Calu3 (cell line): ENCODE measurements at regions not wholly inside any gene's neighbourhood (a gene's known extent, or its start where the extent isn't known, plus 50 kb on each side); places are given as distances from the start of the nearest gene placed in this dataset.
"Not testable (repeated sequence)": the region's sequence is repeated elsewhere in the genome, so short reads cannot be mapped to it uniquely, and the experiment has no call there.

ENCODE experiments used
- BruUV-seq: library from RNA; stranded (reverse); fragments of 400-500 nt; replicated peaks from 2 replicates; lab custom pipeline; 2021; lab: Mats Ljungman, UMichigan
- CTCF ChIA-PET: fragments of 300-600 bp; sonication (Branson Sonifier 250); formaldehyde crosslinking; loops from one replicate; lab custom pipeline; 2022; ENCODE audit warnings: antibody characterized with exemption; lab: Charles Lee
- DNase-seq: peaks from one replicate; pipeline ENCODE4 v3.0.0; 2022
- H3K27ac Mint-ChIP-seq: one replicate; pipeline ENCODE4 v1.8.0; 2022; ENCODE audit warnings: mixed read lengths; ENCODE audit not compliant: unreplicated experiment
- H3K27me3 Mint-ChIP-seq: one replicate; pipeline ENCODE4 v1.8.0; 2022; ENCODE audit warnings: mixed read lengths; ENCODE audit not compliant: unreplicated experiment
- H3K36me3 Mint-ChIP-seq: one replicate; pipeline ENCODE4 v1.8.0; 2022; ENCODE audit warnings: mild to moderate bottlenecking, moderate library complexity, mixed read lengths; ENCODE audit not compliant: insufficient read depth, unreplicated experiment
- H3K4me1 Mint-ChIP-seq: one replicate; pipeline ENCODE4 v1.8.0; 2022; ENCODE audit warnings: mild to moderate bottlenecking, low read depth, mixed read lengths; ENCODE audit not compliant: unreplicated experiment
- H3K4me3 Mint-ChIP-seq: one replicate; pipeline ENCODE4 v1.8.0; 2022; ENCODE audit warnings: mild to moderate bottlenecking, low read depth, moderate library complexity, mixed read lengths; ENCODE audit not compliant: unreplicated experiment
- H3K9me3 Mint-ChIP-seq: one replicate; pipeline ENCODE4 v1.8.0; 2022; ENCODE audit warnings: low read depth, mixed read lengths; ENCODE audit not compliant: unreplicated experiment
- intact Hi-C: fragments of 100-400 bp; cut with micrococcal nuclease; formaldehyde crosslinking; loops from one replicate; pipeline ENCODE4 v1.10.0; 2022; ENCODE audit not compliant: unreplicated experiment

DNA sequence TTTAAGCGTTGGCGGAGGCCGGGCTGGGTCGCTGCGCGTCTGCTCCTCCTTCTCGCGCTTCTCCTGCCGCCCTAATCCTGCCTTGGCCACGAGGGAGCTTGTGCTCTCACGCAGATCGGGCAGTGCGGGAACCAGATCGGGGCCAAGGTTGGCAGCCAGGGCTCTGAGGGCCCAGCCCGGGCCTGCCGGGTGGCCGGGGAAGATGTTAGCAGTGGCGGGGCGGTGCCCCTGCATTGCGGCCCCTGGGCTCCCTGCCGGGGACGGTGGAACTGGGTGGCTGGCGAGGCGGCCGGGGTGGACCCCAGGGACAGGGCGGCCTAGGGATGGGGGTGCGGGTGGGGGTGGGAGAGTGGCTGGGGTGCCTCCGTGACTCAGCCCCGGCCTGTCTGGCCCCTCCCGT is 297.4 kb downstream of the CACNA1B start:
- intact Hi-C loops, H3K27ac Mint-ChIP-seq, H3K36me3 Mint-ChIP-seq, H3K4me3 Mint-ChIP-seq, H3K9me3 Mint-ChIP-seq, CTCF ChIA-PET, BruUV-seq, DNase-seq, H3K4me1 Mint-ChIP-seq: not testable (repeated sequence)
- peaks cover 31% of the 10 kb centered on the region for H3K27me3 Mint-ChIP-seq

DNA sequence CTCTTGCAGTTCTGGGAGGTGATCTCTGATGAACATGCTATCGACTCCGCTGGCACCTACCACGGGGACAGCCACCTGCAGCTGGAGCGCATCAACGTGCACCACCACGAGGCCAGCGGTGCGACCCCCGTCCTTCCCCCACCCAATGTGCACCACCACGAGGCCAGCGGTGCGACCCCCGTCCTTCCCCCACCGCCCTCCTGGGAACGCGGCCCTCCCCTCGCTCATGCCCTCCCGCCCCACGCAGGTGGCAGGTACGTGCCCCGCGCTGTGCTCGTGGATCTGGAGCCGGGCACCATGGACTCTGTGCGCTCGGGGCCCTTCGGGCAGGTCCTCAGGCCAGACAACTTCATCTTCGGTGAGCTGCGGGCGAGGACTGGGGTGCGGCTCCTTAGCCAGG is 297.8 kb downstream of the CACNA1B start:
- H3K27ac Mint-ChIP-seq, H3K4me1 Mint-ChIP-seq, BruUV-seq, intact Hi-C loops, H3K4me3 Mint-ChIP-seq, DNase-seq, H3K9me3 Mint-ChIP-seq, CTCF ChIA-PET, H3K36me3 Mint-ChIP-seq: not testable (repeated sequence)
- peaks cover 35% of the 10 kb centered on the region for H3K27me3 Mint-ChIP-seq

DNA sequence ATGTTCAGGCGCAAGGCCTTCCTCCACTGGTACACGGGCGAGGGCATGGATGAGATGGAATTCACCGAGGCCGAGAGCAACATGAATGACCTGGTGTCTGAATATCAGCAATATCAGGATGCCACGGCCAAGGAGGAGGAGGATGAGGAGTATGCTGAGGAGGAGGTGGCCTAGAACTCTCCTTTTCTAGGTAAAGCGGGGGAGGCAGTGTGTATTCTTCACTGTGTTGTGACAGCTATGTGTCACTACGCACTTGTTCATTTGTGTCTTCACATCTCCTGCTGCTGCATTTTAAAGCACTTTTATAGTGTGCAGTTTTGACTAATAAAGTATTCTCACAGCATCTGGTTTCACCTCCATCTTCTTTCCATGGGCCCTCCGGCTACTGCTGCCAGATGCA is 299.5 kb downstream of the CACNA1B start:
- H3K36me3 Mint-ChIP-seq, H3K9me3 Mint-ChIP-seq, DNase-seq, BruUV-seq, CTCF ChIA-PET, H3K4me1 Mint-ChIP-seq, H3K4me3 Mint-ChIP-seq, H3K27ac Mint-ChIP-seq, intact Hi-C loops: not testable (repeated sequence)
- peaks cover 43% of the 10 kb centered on the region for H3K27me3 Mint-ChIP-seq

DNA sequence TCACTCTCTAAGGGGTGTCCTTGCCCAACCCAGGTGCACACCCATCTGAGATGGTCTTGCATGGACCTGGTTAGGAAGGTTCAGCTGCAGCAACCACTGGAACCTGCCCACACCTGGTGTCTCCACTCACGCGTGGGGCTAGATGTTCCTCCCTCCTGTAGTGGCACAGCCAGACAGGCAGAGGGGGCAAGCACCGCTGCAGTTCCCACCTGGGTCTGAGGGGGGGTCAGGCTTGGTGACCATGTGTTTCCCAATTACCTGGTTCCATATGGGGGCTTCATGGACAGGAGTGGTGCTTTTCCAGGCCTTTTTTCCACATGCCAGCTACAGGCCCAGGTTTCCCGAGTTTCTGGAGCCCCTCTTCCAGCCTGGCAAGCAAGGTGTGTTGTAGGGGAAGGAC is 301.4 kb downstream of the CACNA1B start:
- DNase-seq, H3K27ac Mint-ChIP-seq, intact Hi-C loops, H3K36me3 Mint-ChIP-seq, H3K9me3 Mint-ChIP-seq, BruUV-seq, H3K4me3 Mint-ChIP-seq, H3K4me1 Mint-ChIP-seq, CTCF ChIA-PET: not testable (repeated sequence)
- H3K27me3 Mint-ChIP-seq, result peaks cover 43% of the 10 kb centered on the region

DNA sequence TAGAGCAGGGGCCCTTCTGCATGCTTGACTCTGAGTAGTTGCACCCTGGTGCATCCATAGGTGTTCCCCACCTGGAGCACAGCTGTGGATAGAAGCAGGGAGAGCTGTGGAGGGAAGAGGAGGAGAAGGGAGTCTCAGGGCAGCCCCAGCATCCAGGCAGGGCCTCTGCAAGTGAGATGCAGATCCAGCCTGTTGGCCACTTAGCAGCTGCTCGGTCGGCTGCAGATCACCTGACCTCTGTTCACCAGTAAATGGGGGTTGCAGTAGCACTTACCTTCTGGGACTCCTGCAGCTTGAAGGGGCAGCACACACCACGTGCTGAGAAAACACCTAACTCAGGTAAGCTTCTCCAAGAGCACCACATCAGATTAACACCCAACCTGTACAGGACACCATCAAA is 302.1 kb downstream of the CACNA1B start:
- H3K27ac Mint-ChIP-seq, DNase-seq, intact Hi-C loops, H3K4me1 Mint-ChIP-seq, BruUV-seq, H3K9me3 Mint-ChIP-seq, H3K4me3 Mint-ChIP-seq, H3K36me3 Mint-ChIP-seq: not testable (repeated sequence)
- peaks cover 43% of the 10 kb centered on the region for H3K27me3 Mint-ChIP-seq
- CTCF ChIA-PET, result interaction anchor here (0.6 kb wide), 1 partner anchor 72 kb away, joined by 3 read pairs; no protein-coding TSS in a partner anchor

DNA sequence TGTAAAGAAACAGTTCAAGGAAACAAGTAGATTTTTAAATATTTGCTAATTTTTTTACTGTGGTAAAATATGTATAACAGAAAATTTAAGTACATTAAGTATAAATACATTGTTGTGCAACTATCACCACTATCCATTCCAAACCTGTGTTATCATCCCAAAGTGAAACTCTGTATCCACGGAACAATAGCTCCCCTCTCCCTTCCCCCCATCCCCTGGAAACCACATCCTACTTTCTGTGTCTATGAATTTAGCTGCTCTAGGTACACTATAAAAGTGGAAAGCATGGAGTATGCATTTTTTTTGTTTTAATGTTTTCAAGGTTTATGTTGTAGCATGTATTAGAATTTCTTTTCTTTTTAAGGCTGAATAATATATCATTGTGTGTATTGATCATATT is 304.4 kb downstream of the CACNA1B start:
- H3K4me3 Mint-ChIP-seq, CTCF ChIA-PET, BruUV-seq, H3K9me3 Mint-ChIP-seq, H3K4me1 Mint-ChIP-seq, DNase-seq, H3K36me3 Mint-ChIP-seq, intact Hi-C loops, H3K27ac Mint-ChIP-seq: not testable (repeated sequence)
- peaks cover 46% of the 10 kb centered on the region for H3K27me3 Mint-ChIP-seq

DNA sequence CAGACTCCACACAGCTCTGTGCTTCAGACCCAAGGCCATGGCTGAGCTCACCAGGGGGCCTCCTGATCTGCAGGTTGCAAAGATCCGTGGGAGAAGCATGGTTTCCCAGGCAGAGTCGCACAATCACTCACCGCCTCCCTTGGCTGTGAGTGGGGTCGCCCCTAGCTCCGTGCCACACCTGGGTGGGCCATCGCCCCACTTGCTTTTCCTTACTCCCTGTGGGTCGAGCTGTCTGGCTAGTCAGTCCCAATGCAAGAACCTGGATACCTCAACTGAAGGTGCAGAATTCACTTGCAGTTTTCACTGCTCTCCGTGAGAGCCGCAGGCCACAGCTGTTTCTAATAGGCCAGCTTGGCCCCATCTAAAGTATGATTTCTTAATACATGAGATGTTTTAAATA is 319.6 kb downstream of the CACNA1B start:
- H3K27me3 Mint-ChIP-seq, result peaks cover 19% of the 10 kb centered on the region
- H3K27ac Mint-ChIP-seq, intact Hi-C loops, H3K4me3 Mint-ChIP-seq, H3K36me3 Mint-ChIP-seq, H3K9me3 Mint-ChIP-seq, DNase-seq, H3K4me1 Mint-ChIP-seq, BruUV-seq, CTCF ChIA-PET: not testable (repeated sequence)

DNA sequence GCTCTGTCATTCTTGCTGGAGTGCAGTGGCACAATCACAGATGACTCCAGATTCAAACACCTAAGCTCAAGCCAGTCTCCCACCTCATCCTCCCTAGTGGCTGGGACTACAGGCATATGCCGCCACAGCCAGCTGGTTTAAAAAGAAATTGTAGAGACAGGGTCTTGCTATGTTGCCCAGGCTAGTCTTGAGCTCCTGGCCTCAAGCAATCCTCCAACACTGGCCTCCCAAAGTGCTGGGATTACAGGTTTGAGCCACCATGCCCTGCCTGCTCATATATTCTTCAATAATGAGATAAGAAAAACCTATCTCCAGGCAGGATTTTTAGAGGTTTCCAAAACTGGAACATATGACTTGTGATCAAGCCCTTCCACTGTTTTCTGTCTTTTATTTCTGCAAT is 321.4 kb downstream of the CACNA1B start:
- H3K4me1 Mint-ChIP-seq, intact Hi-C loops, CTCF ChIA-PET, H3K4me3 Mint-ChIP-seq, H3K9me3 Mint-ChIP-seq, H3K36me3 Mint-ChIP-seq, H3K27ac Mint-ChIP-seq, DNase-seq, BruUV-seq: not testable (repeated sequence)
- H3K27me3 Mint-ChIP-seq, result peaks cover 31% of the 10 kb centered on the region

DNA sequence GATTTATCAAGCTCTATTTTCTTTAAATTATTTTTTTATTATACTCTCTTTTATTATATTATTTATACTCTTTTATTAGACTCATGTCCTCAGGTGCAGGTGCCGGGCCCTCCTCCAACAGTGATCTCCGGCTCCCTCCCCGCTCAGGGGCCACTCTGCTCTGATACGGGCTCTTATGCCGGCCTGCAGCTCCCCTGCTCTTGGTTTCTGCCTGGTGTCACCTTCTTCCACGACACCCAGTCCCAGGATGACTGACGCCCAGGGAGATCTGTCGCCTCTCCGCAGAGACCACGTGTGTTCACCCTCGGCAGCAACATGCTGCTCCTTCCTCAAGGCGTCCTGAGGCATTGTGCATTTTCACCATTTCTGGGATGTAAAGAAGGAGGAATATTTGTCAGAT is 322.3 kb downstream of the CACNA1B start:
- DNase-seq, intact Hi-C loops, H3K4me1 Mint-ChIP-seq, H3K4me3 Mint-ChIP-seq, H3K27ac Mint-ChIP-seq, BruUV-seq, H3K36me3 Mint-ChIP-seq, CTCF ChIA-PET, H3K9me3 Mint-ChIP-seq: not testable (repeated sequence)
- peaks cover 32% of the 10 kb centered on the region for H3K27me3 Mint-ChIP-seq

DNA sequence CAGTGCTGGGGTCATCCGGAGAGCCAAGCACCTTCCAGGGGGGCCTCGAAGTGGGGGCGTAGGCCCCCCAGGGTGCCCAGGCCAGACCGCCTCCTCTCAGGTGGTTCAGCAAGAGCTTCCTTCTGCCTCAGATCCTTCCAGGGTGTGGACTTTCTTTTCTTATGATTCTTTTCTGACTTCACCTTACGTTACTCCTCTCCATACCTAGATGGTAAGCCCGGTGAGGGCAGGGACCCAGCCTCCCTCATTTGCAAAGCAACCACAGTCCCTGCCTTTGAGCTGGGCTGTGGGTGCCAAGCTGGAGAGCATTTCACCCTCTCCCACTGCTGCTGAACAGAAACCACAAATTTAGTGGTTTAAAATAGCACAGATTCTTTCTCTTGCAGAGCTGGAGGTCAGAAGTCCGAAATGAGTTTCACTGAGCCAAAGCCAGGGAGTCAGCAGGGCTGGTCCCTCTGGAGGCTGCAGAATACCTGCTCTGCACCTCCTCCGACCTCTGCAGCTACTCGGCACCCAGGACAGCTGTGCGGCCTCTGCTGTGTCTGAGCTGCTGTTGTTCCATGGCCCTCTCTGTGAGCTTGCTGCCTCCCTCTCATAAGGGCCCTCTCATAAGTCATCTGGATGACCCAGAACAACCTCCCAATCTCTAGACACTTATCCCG is 323.0 kb downstream of the CACNA1B start:
- H3K36me3 Mint-ChIP-seq, H3K4me1 Mint-ChIP-seq, BruUV-seq, intact Hi-C loops, H3K27ac Mint-ChIP-seq, H3K4me3 Mint-ChIP-seq, CTCF ChIA-PET, DNase-seq, H3K9me3 Mint-ChIP-seq: not testable (repeated sequence)
- peaks cover 32% of the 10 kb centered on the region for H3K27me3 Mint-ChIP-seq
